Astrocyte (in vitro differentiated cells and primary cell): ENCODE measurements at regions not wholly inside any gene's neighbourhood (a gene's known extent, or its start where the extent isn't known, plus 50 kb on each side); places are given as distances from the start of the nearest gene placed in this dataset.

ENCODE experiments used
- DNase-seq: peaks from one replicate; pipeline ENCODE4 v3.0.0-alpha.2; 2010; ENCODE audit warnings: low read depth
- FAIRE-seq: peaks from 2 replicates; lab custom pipeline; 2011; peaks lifted over from hg19 to GRCh38; lab: Jason Lieb, UNC
- H2AFZ ChIP-seq: 2 replicates; pipeline ENCODE4 v1.6.0; 2012; ENCODE audit warnings: low read depth, low read length, inconsistent platforms
- H3K27ac ChIP-seq: 2 replicates; pipeline ENCODE4 v1.5.1; 2011; ENCODE audit warnings: low read depth, low read length, inconsistent platforms
- H3K27me3 ChIP-seq: 2 replicates; pipeline ENCODE4 v1.6.0; 2011; ENCODE audit warnings: low read length, inconsistent platforms; ENCODE audit not compliant: insufficient read depth
- H3K36me3 ChIP-seq: 2 replicates; pipeline ENCODE4 v1.5.1; 2011; ENCODE audit warnings: low read length, inconsistent platforms; ENCODE audit not compliant: insufficient read depth
- H3K4me1 ChIP-seq: 2 replicates; pipeline ENCODE4 v1.5.1; 2011; ENCODE audit warnings: low read length, inconsistent platforms; ENCODE audit not compliant: insufficient read depth
- H3K4me2 ChIP-seq: 2 replicates; pipeline ENCODE4 v1.6.0; 2012; ENCODE audit warnings: low read length, inconsistent platforms
- H3K4me3 ChIP-seq: 2 replicates; pipeline ENCODE4 v1.5.1; 2011; ENCODE audit warnings: low read depth, mild to moderate bottlenecking, low read length, inconsistent platforms; ENCODE audit not compliant: insufficient read depth
- H3K79me2 ChIP-seq: 2 replicates; pipeline ENCODE4 v1.6.0; 2012; ENCODE audit warnings: mild to moderate bottlenecking, low read length, inconsistent platforms; ENCODE audit not compliant: insufficient read depth
- H3K9ac ChIP-seq: 2 replicates; pipeline ENCODE4 v1.6.0; 2012; ENCODE audit warnings: mild to moderate bottlenecking, low read length, inconsistent platforms
- H3K9me3 ChIP-seq: 2 replicates; pipeline ENCODE4 v1.5.1; 2012; ENCODE audit warnings: low read depth, mild to moderate bottlenecking, low read length, inconsistent platforms; ENCODE audit not compliant: insufficient read depth
- H4K20me1 ChIP-seq: 2 replicates; pipeline ENCODE4 v1.6.0; 2012; ENCODE audit warnings: low read length, inconsistent platforms; ENCODE audit not compliant: insufficient read depth
- H3K27ac Mint-ChIP-seq: one replicate; pipeline ENCODE4 v1.8.0; 2021; ENCODE audit warnings: mild to moderate bottlenecking, mixed read lengths; ENCODE audit not compliant: unreplicated experiment
- H3K27me3 Mint-ChIP-seq: one replicate; pipeline ENCODE4 v1.8.0; 2021; ENCODE audit warnings: low read depth, mixed read lengths; ENCODE audit not compliant: unreplicated experiment
- H3K36me3 Mint-ChIP-seq: one replicate; pipeline ENCODE4 v1.8.0; 2021; ENCODE audit warnings: low read depth, mixed read lengths; ENCODE audit not compliant: unreplicated experiment
- H3K4me1 Mint-ChIP-seq: one replicate; pipeline ENCODE4 v1.8.0; 2021; ENCODE audit warnings: low read depth, mixed read lengths; ENCODE audit not compliant: unreplicated experiment
- H3K4me3 Mint-ChIP-seq: one replicate; pipeline ENCODE4 v1.8.0; 2021; ENCODE audit warnings: mild to moderate bottlenecking, moderate library complexity, mixed read lengths; ENCODE audit not compliant: unreplicated experiment
- H3K9me3 Mint-ChIP-seq: one replicate; pipeline ENCODE4 v1.8.0; 2021; ENCODE audit warnings: mild to moderate bottlenecking, mixed read lengths; ENCODE audit not compliant: unreplicated experiment
- CTCF ChIP-seq: IDR thresholded peaks from 2 replicates; pipeline ENCODE4 v1.5.1; 2011; ENCODE audit warnings: low read depth, mild to moderate bottlenecking, inconsistent platforms, low read length, moderate library complexity; ENCODE audit not compliant: insufficient read depth
- EZH2 ChIP-seq: IDR thresholded peaks from 2 replicates; pipeline ENCODE4 v1.6.1; 2012; ENCODE audit warnings: mild to moderate bottlenecking, low read length, inconsistent platforms; ENCODE audit not compliant: insufficient read depth

DNA sequence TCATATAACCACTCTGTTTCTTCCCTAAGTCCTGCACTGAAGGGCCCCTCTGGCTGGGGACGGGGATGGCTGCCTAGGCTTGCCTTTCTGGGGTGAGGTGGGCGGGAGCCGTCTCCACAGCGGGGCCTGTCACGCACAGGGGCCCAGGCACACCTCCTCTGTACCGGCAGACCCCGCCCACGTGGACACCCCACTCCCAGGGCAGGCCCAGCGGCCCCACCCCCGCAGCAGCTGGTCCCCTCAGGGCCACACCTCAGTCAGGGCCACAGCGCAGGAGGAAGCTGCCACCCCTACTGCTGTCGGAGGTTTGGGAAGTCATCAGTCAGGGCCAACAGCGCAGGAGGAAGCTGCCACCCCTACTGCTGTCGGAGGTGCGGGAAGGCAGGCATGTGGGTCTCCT lies 257.6 kb upstream of the RAB6C start:
- no peak overlapping the region for H3K4me3 ChIP-seq
- no peaks in the 10 kb centered on the region for H3K36me3 Mint-ChIP-seq
- H3K9me3 Mint-ChIP-seq, result no peaks in the 10 kb centered on the region
- H3K27ac ChIP-seq, result no peak overlapping the region
- no peaks in the 10 kb centered on the region for H3K9me3 ChIP-seq
- H3K4me3 Mint-ChIP-seq, result no peak overlapping the region
- no peak overlapping the region for H3K4me2 ChIP-seq
- H3K27me3 Mint-ChIP-seq, result peaks cover 23% of the 10 kb centered on the region
- H3K36me3 ChIP-seq, result no peaks in the 10 kb centered on the region
- H3K27me3 ChIP-seq, result no peaks in the 10 kb centered on the region
- H3K9ac ChIP-seq, result no peak overlapping the region
- TF ChIP-seq EZH2 (no peak), CTCF (no peak)
- H3K27ac Mint-ChIP-seq, result no peak overlapping the region
- DNase-seq (no peak), FAIRE-seq (no peak)
- H2AFZ ChIP-seq, result no peak overlapping the region
- H3K4me1 ChIP-seq, result no peaks in the 10 kb centered on the region
- H3K4me1 Mint-ChIP-seq, result no peaks in the 10 kb centered on the region
- no peaks in the 10 kb centered on the region for H4K20me1 ChIP-seq
- H3K79me2 ChIP-seq, result no peaks in the 10 kb centered on the region

DNA sequence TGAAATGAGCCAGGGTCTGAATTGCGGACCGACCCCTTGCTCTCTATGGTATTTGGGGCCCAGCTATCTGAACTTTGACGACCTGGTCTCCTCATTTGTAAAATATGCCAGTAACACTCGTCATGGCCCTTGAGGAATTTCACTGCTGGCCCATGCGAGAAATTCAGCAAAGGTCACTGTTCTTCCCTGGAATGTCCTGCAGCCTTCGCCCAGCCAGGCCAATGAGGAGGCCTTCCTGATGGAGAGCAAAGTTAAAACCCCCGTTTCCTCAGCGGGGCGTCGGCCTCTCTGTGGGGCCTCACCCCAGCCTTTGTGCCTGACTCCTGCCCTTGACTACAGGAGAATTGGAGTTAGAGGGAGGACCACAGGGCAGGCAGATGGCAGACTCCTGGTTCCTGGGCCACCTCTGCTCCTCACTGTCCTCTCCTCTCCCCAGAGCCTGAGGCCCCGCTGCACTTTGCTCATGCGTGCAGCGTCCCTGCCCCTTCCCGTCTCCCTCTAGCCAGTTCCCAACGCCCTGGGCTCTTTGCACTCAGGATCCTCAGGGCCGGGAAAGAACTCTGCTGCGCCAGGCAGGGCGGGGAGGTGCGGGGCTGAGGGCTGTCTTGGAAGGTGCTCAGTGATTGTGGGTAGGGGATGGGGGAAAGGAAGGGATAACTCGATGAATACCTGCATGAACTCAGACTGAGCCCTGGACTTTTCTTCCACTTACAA lies 257.0 kb upstream of the RAB6C start:
- no peaks in the 10 kb centered on the region for H3K36me3 ChIP-seq
- Mint-ChIP-seq H3K9me3 (no peaks in the 10 kb centered on the region), H3K4me1 (no peaks in the 10 kb centered on the region), H3K27me3 (peaks cover 19% of the 10 kb centered on the region), H3K27ac (no peak overlapping the region), H3K4me3 (no peak overlapping the region), H3K36me3 (no peaks in the 10 kb centered on the region)
- H4K20me1 ChIP-seq, result no peaks in the 10 kb centered on the region
- H3K9ac ChIP-seq, result no peak overlapping the region
- no peaks in the 10 kb centered on the region for H3K79me2 ChIP-seq
- DNase-seq, result no peak
- no peak overlapping the region for H3K27ac ChIP-seq
- no peak for TF ChIP-seq CTCF
- H3K9me3 ChIP-seq, result no peaks in the 10 kb centered on the region
- no peaks in the 10 kb centered on the region for H3K4me1 ChIP-seq
- H3K4me3 ChIP-seq, result no peak overlapping the region
- no peak for FAIRE-seq
- H3K27me3 ChIP-seq, result no peaks in the 10 kb centered on the region
- no peak overlapping the region for H3K4me2 ChIP-seq
- H2AFZ ChIP-seq, result no peak overlapping the region

DNA sequence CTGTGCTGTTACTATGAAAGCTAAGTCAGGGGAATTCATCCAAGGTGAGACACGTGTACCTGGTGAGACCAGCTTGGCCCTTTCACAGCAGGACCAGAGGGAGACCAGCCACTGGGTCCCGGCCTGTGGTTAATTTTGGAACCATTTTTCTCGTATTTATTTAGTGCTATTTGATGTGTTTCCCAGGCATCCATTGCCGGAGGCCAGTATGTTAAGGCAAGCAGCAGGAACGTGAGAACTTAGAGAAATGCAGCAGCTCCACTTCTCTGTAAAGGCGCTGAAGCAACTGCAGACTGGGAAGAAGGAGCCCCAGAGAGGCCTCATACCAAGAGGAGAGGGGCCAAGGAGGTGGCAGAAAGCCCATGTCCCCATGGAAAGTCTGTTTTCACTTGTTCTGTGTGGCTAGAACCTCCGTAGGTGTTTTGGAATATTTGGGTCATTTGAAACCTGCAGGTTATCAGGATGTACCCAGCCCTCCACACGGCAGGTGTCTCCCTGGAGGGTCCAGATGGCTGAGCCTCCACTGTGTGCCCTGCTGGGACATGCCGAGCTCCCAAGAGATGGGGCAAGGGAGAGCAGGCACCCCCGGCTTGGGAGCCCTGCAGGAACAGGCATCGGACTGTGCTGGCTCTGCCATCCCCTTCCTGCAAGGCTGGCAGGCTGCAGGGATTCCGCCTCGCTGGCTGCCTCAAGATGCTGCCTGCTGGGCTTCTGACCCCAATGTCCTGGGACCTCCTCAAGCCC lies 256.0 kb upstream of the RAB6C start:
- Mint-ChIP-seq H3K4me1 (no peaks in the 10 kb centered on the region), H3K9me3 (no peaks in the 10 kb centered on the region), H3K27ac (no peak overlapping the region), H3K4me3 (no peak overlapping the region), H3K36me3 (no peaks in the 10 kb centered on the region), H3K27me3 (peaks cover 19% of the 10 kb centered on the region)
- Histone ChIP-seq H3K27me3 (no peaks in the 10 kb centered on the region), H3K4me3 (no peak overlapping the region), H3K4me2 (no peak overlapping the region), H3K4me1 (no peaks in the 10 kb centered on the region), H3K9ac (no peak overlapping the region), H2AFZ (no peak overlapping the region), H3K79me2 (no peaks in the 10 kb centered on the region), H3K9me3 (no peaks in the 10 kb centered on the region), H3K36me3 (no peaks in the 10 kb centered on the region), H4K20me1 (no peaks in the 10 kb centered on the region), H3K27ac (no peak overlapping the region)
- FAIRE-seq (no peak), DNase-seq (no peak)
- TF ChIP-seq EZH2, result no peak
- TF ChIP-seq CTCF, result no peak
